GM12872 (cell line): ENCODE measurements at regions not wholly inside any gene's neighbourhood (a gene's known extent, or its start where the extent isn't known, plus 50 kb on each side); places are given as distances from the start of the nearest gene placed in this dataset.

Experiments
- CTCF ChIP-seq: IDR thresholded peaks from 3 replicates; pipeline ENCODE4 v1.5.1; 2011; ENCODE audit warnings: low read depth, mild to moderate bottlenecking, low read length, moderate library complexity; ENCODE audit not compliant: insufficient read depth

GRCh38 chr5:96064877-96065276, 103.2 kb upstream of the ELL2 start:
- TF ChIP-seq CTCF: no peak

GRCh38 chr5:96062836-96063235, 101.2 kb upstream of the ELL2 start:
- no peak for TF ChIP-seq CTCF

- TF ChIP-seq CTCF: no peak
These were observed 96.4 kb upstream of the ELL2 start for GRCh38 chr5:96058084-96058483.

GRCh38 chr5:96054311-96055030, 92.8 kb upstream of the ELL2 start:
- TF ChIP-seq CTCF: no peak

- no peak for TF ChIP-seq CTCF
These were observed 91.5 kb upstream of the ELL2 start for GRCh38 chr5:96053063-96053735.

- no peak for TF ChIP-seq CTCF
These were observed 90.7 kb upstream of the ELL2 start for GRCh38 chr5:96052374-96052773.

- TF ChIP-seq CTCF: no peak
These were observed 89.8 kb upstream of the ELL2 start for GRCh38 chr5:96051401-96051830.
